ENCODE measurements at regions not wholly inside any gene's neighbourhood (a gene's known extent, or its start where the extent isn't known, plus 50 kb on each side); places are given as distances from the start of the nearest gene placed in this dataset.

GRCh38 chr16:50945171-50945570 is 203.3 kb downstream of the CYLD start:
- no peak overlapping the region for H3K27ac ChIP-seq
- no peaks in the 10 kb centered on the region for H3K4me1 ChIP-seq
- DNase-seq: no peak
- H3K9me3 ChIP-seq: no peaks in the 10 kb centered on the region
- H3K27me3 ChIP-seq: no peaks in the 10 kb centered on the region
- H3K4me3 ChIP-seq: no peak overlapping the region
- TF ChIP-seq POLR2A (IDR thresholded peaks at IDR 0.05): no peak
- TF ChIP-seq CTCF (IDR thresholded peaks at IDR 0.05): no peak
- no peaks in the 10 kb centered on the region for H3K36me3 ChIP-seq

GRCh38 chr16:50944436-50944835 is 202.6 kb downstream of the CYLD start:
- DNase-seq: no peak
- Histone ChIP-seq H3K4me1 (no peaks in the 10 kb centered on the region), H3K36me3 (no peaks in the 10 kb centered on the region), H3K9me3 (no peaks in the 10 kb centered on the region), H3K4me3 (no peak overlapping the region), H3K27ac (no peak overlapping the region), H3K27me3 (no peaks in the 10 kb centered on the region)
- TF ChIP-seq CTCF (IDR thresholded peaks at IDR 0.05) (no peak), POLR2A (IDR thresholded peaks at IDR 0.05) (no peak)

GRCh38 chr16:50944033-50944432 is 202.1 kb downstream of the CYLD start:
- no peaks in the 10 kb centered on the region for H3K27me3 ChIP-seq
- no peaks in the 10 kb centered on the region for H3K9me3 ChIP-seq
- no peak for DNase-seq
- no peak overlapping the region for H3K4me3 ChIP-seq
- no peak for TF ChIP-seq POLR2A (IDR thresholded peaks at IDR 0.05)
- no peak for TF ChIP-seq CTCF (IDR thresholded peaks at IDR 0.05)
- H3K36me3 ChIP-seq: no peaks in the 10 kb centered on the region
- no peaks in the 10 kb centered on the region for H3K4me1 ChIP-seq
- H3K27ac ChIP-seq: no peak overlapping the region

- no peak for DNase-seq
- no peaks in the 10 kb centered on the region for H3K36me3 ChIP-seq
- TF ChIP-seq POLR2A (IDR thresholded peaks at IDR 0.05) (no peak), CTCF (IDR thresholded peaks at IDR 0.05) (no peak)
- H3K9me3 ChIP-seq: no peaks in the 10 kb centered on the region
- H3K4me1 ChIP-seq: no peaks in the 10 kb centered on the region
- no peak overlapping the region for H3K27ac ChIP-seq
- no peak overlapping the region for H3K4me3 ChIP-seq
- no peaks in the 10 kb centered on the region for H3K27me3 ChIP-seq
Observed at GRCh38 chr16:50942143-50942542, 200.3 kb downstream of the CYLD start.

GRCh38 chr16:50941681-50942080 is 199.8 kb downstream of the CYLD start:
- Histone ChIP-seq H3K27ac (no peak overlapping the region), H3K9me3 (no peaks in the 10 kb centered on the region), H3K36me3 (no peaks in the 10 kb centered on the region), H3K4me3 (no peak overlapping the region), H3K4me1 (no peaks in the 10 kb centered on the region), H3K27me3 (no peaks in the 10 kb centered on the region)
- TF ChIP-seq CTCF (IDR thresholded peaks at IDR 0.05) (no peak), POLR2A (IDR thresholded peaks at IDR 0.05) (no peak)
- no peak for DNase-seq

GRCh38 chr16:50940275-50940854 is 198.5 kb downstream of the CYLD start:
- Histone ChIP-seq H3K36me3 (no peaks in the 10 kb centered on the region), H3K4me3 (no peak overlapping the region), H3K27me3 (no peaks in the 10 kb centered on the region), H3K4me1 (no peaks in the 10 kb centered on the region), H3K9me3 (no peaks in the 10 kb centered on the region), H3K27ac (no peak overlapping the region)
- no peak for DNase-seq
- TF ChIP-seq POLR2A (IDR thresholded peaks at IDR 0.05): no peak
- TF ChIP-seq CTCF (IDR thresholded peaks at IDR 0.05): no peak
